ENCODE measurements at regions not wholly inside any gene's neighbourhood (a gene's known extent, or its start where the extent isn't known, plus 50 kb on each side); places are given as distances from the start of the nearest gene placed in this dataset.

DNA sequence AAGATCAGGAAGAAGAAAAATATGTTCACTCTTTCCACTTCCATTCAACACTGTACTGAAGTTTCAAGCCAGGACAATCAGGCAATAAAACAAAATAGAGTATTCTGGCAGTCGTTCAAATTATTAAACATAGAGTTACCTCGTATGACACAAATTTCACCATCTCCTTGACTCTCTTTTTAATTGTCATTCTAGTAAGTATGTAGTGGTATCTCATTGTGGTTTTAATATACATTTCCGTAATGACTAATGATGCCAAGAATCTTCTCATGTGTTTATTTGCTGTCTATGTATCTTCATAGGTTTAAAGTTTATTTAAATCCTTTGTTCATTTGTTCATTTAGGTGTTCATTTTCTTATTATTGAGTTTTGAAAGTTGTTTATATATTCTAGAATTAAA lies 352.2 kb downstream of the IDS start:
- DNase-seq, result no peak

DNA sequence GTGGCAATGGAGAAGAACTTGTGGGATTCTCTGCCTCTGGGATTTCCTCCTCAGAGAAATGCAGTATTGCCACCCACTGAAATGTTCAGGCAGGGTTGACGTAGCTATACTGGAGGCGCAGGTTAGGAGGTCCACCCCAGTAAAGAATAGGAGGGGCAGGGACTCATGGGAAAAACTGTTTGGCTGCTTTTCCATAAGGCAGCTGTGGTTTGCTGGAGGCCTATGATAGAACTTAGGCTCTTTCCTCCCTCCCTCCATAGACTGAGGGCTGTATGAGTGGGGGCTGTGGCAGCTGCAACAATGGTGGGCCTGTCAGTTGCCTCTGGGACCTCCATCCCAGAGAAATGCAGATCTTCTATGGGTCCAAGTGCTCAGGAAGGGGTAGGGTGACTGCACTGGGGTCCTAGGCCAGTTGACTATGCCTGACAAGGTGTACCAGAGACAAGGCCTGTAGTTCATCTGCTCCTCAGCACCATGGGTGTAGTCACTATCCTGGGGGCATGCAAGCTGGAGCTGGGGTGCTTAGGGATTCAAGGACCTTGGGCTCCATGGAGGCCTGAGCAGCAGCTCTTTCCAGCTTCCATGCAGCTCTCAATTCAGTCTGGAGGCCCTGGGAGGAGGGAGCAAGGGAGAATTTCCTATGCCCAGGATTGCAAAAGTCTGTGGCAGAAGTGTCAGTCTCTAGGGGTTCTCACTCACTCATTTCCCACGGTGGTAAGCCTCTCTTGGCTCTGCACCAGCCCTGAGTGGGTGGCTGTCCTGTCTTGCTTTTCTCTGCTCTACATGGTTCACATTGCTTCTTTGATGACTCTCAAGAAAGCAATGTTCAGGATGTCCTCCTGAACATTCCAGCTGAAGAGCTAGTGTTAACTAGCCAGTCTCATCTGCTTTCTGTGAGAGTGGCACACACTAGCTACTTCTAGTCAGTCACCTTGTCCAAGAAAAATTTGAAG lies 353.0 kb downstream of the IDS start:
- DNase-seq, result no peak

GRCh38 chrX:149145845-149146285 lies 359.2 kb downstream of the IDS start:
- no peak for DNase-seq

DNA sequence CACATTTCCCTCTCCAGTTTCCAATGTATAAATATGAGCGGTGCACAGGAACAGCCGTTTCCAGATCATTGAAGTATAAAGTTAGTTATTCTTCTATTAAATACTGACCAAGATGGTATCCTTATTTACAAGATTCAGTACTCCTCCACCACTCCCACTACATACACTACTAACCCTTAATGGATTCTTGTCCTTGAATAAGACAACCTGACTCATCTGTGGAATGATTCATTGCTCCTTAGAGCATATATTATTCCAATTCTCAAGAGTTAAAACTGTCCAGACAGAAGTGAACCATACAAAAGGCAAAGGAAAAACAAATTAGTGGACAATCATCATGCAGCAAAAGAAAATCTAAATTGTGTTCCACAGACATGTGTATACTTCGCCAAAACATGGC lies 373.3 kb downstream of the IDS start:
- DNase-seq, result no peak

GRCh38 chrX:149129767-149130166 lies 375.3 kb downstream of the IDS start:
- DNase-seq, result no peak

- no peak for DNase-seq
Observed at GRCh38 chrX:149124526-149125108, 380.5 kb downstream of the IDS start.

- no peak for DNase-seq
Observed at GRCh38 chrX:149121206-149121920, 383.7 kb downstream of the IDS start.

- DNase-seq, result no peak
Observed at GRCh38 chrX:149120459-149120858, 384.6 kb downstream of the IDS start.

- no peak for DNase-seq
Observed at GRCh38 chrX:149114874-149115273, 390.2 kb downstream of the IDS start.

DNA sequence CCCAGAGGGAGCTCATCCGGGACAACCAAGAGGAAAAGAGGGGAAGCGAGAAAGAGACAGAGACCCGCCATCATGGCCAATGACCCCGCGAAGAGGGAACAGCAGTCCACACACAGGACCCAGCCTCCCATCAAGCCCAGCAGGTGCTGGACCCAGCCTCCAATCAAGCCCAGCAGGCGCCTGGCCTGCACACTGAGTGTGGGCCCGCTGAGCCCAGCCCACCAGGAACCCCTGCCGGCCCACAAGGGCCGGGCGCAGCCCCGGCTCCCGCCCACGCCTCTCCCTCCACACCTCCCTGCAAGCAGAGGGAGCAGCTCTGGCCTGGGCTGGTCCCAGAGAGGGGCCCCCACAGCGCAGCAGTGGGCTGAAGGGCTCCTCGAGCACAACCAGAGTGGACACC lies 391.1 kb downstream of the IDS start:
- no peak for DNase-seq

GRCh38 chrX:149097786-149098185 lies 407.3 kb downstream of the IDS start:
- DNase-seq, result no peak

DNA sequence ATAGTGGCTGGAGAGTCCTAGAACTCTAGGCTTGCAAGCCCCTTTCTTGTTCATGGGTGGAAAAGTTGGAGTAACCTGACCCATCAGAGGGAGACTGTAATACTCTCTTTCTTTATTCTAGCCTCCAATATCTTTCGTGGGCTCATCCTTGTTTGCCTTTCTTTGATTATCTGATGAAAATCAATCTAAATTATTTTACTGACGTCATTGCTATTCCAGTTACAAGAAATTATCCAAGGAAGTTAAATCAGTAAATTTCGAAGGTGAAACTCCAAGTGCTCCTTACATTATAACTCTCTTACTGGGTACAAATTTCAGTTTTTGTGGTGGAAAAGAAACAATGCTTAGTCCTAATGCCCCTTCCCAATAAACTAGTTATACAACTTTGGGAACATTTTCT lies 412.9 kb downstream of the IDS start:
- no peak for DNase-seq

- no peak for DNase-seq
Observed at GRCh38 chrX:149079805-149080406, 425.2 kb downstream of the IDS start.

DNA sequence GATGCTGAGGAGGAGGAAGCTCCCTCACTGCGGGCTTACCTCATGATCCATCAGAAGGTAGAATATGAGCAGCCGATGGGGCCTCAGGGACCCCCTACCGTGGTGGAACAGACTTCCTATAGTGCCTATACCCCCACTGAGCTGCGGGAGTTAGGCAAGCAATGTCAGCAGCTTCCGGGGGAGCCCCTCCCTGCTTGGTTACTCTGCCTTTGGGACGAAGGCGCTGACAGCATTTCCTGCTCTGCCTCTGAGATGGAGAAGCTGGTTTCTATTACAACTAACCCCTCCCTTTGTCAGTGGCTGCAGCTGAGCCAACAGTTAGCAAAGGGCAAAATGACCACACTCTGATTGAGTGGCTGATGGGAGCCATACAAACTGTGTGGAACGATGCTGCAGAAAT lies 430.7 kb downstream of the IDS start:
- DNase-seq, result peak; percentile 48

GRCh38 chrX:149073479-149073878 lies 431.6 kb downstream of the IDS start:
- DNase-seq, result no peak

DNA sequence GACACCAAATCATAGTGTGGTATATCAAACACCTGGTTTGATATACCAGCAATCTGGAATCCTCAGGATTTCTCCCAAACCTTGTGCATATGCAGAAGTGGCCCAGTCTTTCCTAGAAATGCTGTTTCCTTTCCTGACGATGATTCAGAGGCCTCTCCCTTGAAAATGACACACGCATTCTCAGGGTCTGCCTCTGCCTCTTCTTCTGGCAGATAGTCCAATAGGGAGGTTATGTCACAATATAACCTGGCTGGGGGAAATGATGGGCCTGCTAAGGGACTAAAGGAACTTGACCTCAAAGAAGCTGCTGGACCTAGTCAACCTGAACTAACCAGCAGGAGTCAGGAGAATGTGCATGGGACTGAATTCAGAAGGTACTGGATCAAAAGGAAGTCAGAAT lies 435.2 kb downstream of the IDS start:
- DNase-seq, result no peak

DNA sequence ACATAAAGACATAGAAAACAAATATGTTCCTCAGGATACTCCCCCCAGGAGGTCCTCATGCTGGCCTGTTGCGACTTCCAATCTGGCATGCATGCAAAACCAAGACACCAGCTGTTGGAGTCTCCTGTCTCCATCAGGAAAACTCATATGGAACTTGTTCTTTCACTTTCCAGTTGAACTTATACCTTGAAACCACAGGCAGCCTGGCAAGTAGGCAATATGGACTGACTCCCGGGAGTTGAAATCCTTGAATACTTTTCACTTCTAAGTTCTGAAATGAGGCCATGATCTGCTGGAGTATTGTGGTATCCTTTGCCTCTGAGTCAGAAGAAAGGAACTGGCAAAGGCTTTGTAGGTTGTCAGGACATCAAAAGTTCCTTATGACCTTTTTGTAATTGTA lies 444.2 kb downstream of the IDS start:
- no peak for DNase-seq
